Naive thymus-derived CD4-positive, alpha-beta T cell (primary cell): ENCODE measurements at regions not wholly inside any gene's neighbourhood (a gene's known extent, or its start where the extent isn't known, plus 50 kb on each side); places are given as distances from the start of the nearest gene placed in this dataset.

ENCODE experiments used
- ATAC-seq: fragments of 150-1000 bp; cut with Tn5 transposase; 2 replicates; pipeline ENCODE4 v1.10.0; 2021; ENCODE audit warnings: mild to moderate bottlenecking, moderate library complexity
- CTCF ChIA-PET: fragments of 350-600 bp; sonication (Branson Sonifier 250); formaldehyde crosslinking; loops from one replicate; lab custom pipeline; 2021; ENCODE audit warnings: antibody characterized with exemption; lab: Charles Lee
- POLR2A ChIA-PET: fragments of 350-600 bp; sonication (Branson Sonifier 250); formaldehyde crosslinking; loops from one replicate; lab custom pipeline; 2021; ENCODE audit warnings: antibody characterized with exemption, inconsistent platforms; lab: Charles Lee
- DNase-seq, 9 donors: peaks; one replicate each; pipeline versions ENCODE4 v3.0.0 to v3.0.0-alpha.2; 2020 to 2022; ENCODE audit warnings: mixed read lengths in 1 of 9
- H3K27ac ChIP-seq: one replicate; pipeline ENCODE4 v1.7.0; 2013; ENCODE audit warnings: mild to moderate bottlenecking, low read depth, low read length, moderate library complexity
- H3K27me3 ChIP-seq, 2 donors: one replicate each; pipeline ENCODE4 v1.7.0; 2013; ENCODE audit warnings: low read length in 2 of 2, mild to moderate bottlenecking in 2 of 2, moderate library complexity in 2 of 2; ENCODE audit not compliant: control insufficient read depth in 2 of 2, insufficient read depth in 2 of 2
- H3K36me3 ChIP-seq, 3 experiments: 1 replicate in 2 of 3; 2 replicates in 1 of 3; pipeline ENCODE4 v1.7.0; 2013; ENCODE audit warnings: low read length in 3 of 3, mild to moderate bottlenecking in 3 of 3, moderate library complexity in 1 of 3; ENCODE audit not compliant: insufficient read depth in 3 of 3, control insufficient read depth in 2 of 3
- H3K4me1 ChIP-seq, 2 donors: one replicate each; pipeline ENCODE4 v1.7.0; 2013; ENCODE audit warnings: low read length in 2 of 2, mild to moderate bottlenecking in 2 of 2, moderate library complexity in 1 of 2; ENCODE audit not compliant: control insufficient read depth in 2 of 2, insufficient read depth in 2 of 2
- H3K4me3 ChIP-seq: 2 replicates; pipeline ENCODE4 v1.7.0; 2013; ENCODE audit warnings: mild to moderate bottlenecking, low read length
- H3K9me3 ChIP-seq, 3 experiments: 1 replicate in 2 of 3; 2 replicates in 1 of 3; pipeline ENCODE4 v1.7.0; 2013; ENCODE audit warnings: low read length in 3 of 3; ENCODE audit not compliant: control insufficient read depth in 2 of 3
- H3K27ac Mint-ChIP-seq, 9 donors: one replicate each; pipeline ENCODE4 v1.8.0; 2020 to 2022; ENCODE audit warnings: mixed read lengths in 9 of 9, mild to moderate bottlenecking in 8 of 9, moderate library complexity in 5 of 9, inconsistent platforms in 2 of 9
- H3K27me3 Mint-ChIP-seq, 5 donors: one replicate each; pipeline ENCODE4 v1.8.0; 2021 to 2022; ENCODE audit warnings: mixed read lengths in 5 of 5, mild to moderate bottlenecking in 1 of 5
- H3K36me3 Mint-ChIP-seq, 5 donors: one replicate each; pipeline ENCODE4 v1.8.0; 2020 to 2022; ENCODE audit warnings: mixed read lengths in 5 of 5, mild to moderate bottlenecking in 3 of 5, inconsistent platforms in 1 of 5
- H3K4me1 Mint-ChIP-seq, 7 donors: one replicate each; pipeline ENCODE4 v1.8.0; 2020 to 2022; ENCODE audit warnings: mixed read lengths in 7 of 7, mild to moderate bottlenecking in 3 of 7, inconsistent platforms in 1 of 7
- H3K4me3 Mint-ChIP-seq, 10 donors: one replicate each; pipeline ENCODE4 v1.8.0; 2020 to 2022; ENCODE audit warnings: mild to moderate bottlenecking in 10 of 10, mixed read lengths in 10 of 10, moderate library complexity in 6 of 10, inconsistent platforms in 2 of 10
- H3K9me3 Mint-ChIP-seq, 11 donors: one replicate each; pipeline ENCODE4 v1.8.0; 2020 to 2022; ENCODE audit warnings: mixed read lengths in 11 of 11, mild to moderate bottlenecking in 4 of 11, inconsistent platforms in 1 of 11, moderate library complexity in 1 of 11
- intact Hi-C, 2 donors: fragments of 100-400 bp; cut with micrococcal nuclease; formaldehyde crosslinking; loops; one replicate each; pipeline ENCODE4 v1.15.1; 2023

DNA sequence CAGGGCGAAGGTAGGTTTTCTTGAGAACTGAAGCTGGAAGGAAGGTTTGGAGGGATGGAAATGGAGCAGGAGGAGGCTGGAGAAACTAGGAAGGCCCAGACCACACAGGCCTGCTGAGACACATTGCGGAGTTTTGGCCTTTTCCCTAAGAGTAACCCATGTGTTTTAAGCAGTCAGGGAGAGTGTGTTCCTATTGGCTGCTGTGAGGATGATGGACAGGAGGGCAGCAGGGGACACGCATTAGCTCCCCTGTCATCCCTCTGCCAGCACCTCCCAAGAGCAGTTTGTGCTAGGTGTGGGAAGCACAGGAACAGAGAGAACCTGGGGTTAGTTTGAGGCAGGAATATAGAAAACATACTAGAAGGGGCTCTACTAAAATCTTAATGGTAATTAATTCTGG is 842.1 kb downstream of the TBC1D22A start:
- Histone ChIP-seq H3K36me3 (no peaks in the 10 kb centered on the region), H3K4me1 (no peaks in the 10 kb centered on the region), H3K27me3 (no peaks in the 10 kb centered on the region), H3K27ac (no peak overlapping the region), H3K4me3 (no peak overlapping the region), H3K9me3 (no peaks in the 10 kb centered on the region)
- POLR2A ChIA-PET, result no interaction called here
- Mint-ChIP-seq H3K9me3 (peaks cover 0 to 12% (median 0%) of the 10 kb centered on the region in 11 donors), H3K27me3 (peaks cover 0 to 37% (median 15%) of the 10 kb centered on the region in 5 donors), H3K27ac (no peak overlapping the region), H3K36me3 (no peaks in the 10 kb centered on the region), H3K4me1 (no peaks in the 10 kb centered on the region), H3K4me3 (no peak overlapping the region)
- CTCF ChIA-PET, result no interaction called here
- intact Hi-C loops, result no loop called here
- no peak for DNase-seq
- ATAC-seq, result no peak

DNA sequence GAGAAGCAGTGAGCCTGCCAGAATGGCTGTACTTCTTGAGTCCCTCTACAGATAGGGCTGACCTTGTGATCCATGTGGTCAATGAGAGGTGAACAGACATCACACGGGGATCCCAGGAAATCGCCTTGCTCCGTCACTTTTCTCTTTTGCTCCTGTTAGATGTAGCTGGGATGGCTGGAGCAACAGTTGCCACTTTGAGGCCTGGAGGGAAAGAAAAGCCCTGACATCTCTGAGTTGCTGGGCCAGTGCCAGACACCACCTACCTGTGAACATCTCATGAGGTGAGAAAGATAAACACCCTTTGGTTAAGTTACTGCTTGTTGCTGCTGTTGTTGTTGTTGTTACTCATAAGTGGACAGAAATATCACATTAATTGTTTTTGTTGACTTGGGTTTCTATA is 840.3 kb downstream of the TBC1D22A start:
- H3K4me3 ChIP-seq, result no peak overlapping the region
- H3K4me1 Mint-ChIP-seq, result no peaks in the 10 kb centered on the region
- H3K9me3 ChIP-seq, result no peaks in the 10 kb centered on the region
- H3K36me3 ChIP-seq, result no peaks in the 10 kb centered on the region
- H3K27ac ChIP-seq, result no peak overlapping the region
- no peaks in the 10 kb centered on the region for H3K36me3 Mint-ChIP-seq
- CTCF ChIA-PET, result no interaction called here
- DNase-seq (no peak), ATAC-seq (no peak)
- no peaks in the 10 kb centered on the region for H3K27me3 ChIP-seq
- H3K27me3 Mint-ChIP-seq, result peaks cover 0 to 42% (median 15%) of the 10 kb centered on the region in 5 donors
- no peak overlapping the region for H3K4me3 Mint-ChIP-seq
- peaks cover 0 to 10% (median 0%) of the 10 kb centered on the region in 11 donors for H3K9me3 Mint-ChIP-seq
- no peak overlapping the region for H3K27ac Mint-ChIP-seq
- POLR2A ChIA-PET, result no interaction called here
- intact Hi-C loops, result no loop called here
- no peaks in the 10 kb centered on the region for H3K4me1 ChIP-seq

- Histone ChIP-seq H3K9me3 (no peaks in the 10 kb centered on the region), H3K27me3 (no peaks in the 10 kb centered on the region), H3K36me3 (no peaks in the 10 kb centered on the region), H3K4me1 (no peaks in the 10 kb centered on the region), H3K4me3 (no peak overlapping the region), H3K27ac (no peak overlapping the region)
- DNase-seq, result no peak
- Mint-ChIP-seq H3K4me3 (no peak overlapping the region), H3K27me3 (peaks cover 0 to 42% (median 15%) of the 10 kb centered on the region in 5 donors), H3K9me3 (peaks cover 0 to 10% (median 0%) of the 10 kb centered on the region in 11 donors), H3K36me3 (no peaks in the 10 kb centered on the region), H3K4me1 (no peaks in the 10 kb centered on the region), H3K27ac (peak overlapping the region in 1 of 9 donors; percentile 63)
- ChIA-PET POLR2A (no interaction called here), CTCF (no interaction called here)
- no peak for ATAC-seq
- intact Hi-C loops, result no loop called here
Observed at GRCh38 chr22:47601666-47602065, 839.2 kb downstream of the TBC1D22A start.

DNA sequence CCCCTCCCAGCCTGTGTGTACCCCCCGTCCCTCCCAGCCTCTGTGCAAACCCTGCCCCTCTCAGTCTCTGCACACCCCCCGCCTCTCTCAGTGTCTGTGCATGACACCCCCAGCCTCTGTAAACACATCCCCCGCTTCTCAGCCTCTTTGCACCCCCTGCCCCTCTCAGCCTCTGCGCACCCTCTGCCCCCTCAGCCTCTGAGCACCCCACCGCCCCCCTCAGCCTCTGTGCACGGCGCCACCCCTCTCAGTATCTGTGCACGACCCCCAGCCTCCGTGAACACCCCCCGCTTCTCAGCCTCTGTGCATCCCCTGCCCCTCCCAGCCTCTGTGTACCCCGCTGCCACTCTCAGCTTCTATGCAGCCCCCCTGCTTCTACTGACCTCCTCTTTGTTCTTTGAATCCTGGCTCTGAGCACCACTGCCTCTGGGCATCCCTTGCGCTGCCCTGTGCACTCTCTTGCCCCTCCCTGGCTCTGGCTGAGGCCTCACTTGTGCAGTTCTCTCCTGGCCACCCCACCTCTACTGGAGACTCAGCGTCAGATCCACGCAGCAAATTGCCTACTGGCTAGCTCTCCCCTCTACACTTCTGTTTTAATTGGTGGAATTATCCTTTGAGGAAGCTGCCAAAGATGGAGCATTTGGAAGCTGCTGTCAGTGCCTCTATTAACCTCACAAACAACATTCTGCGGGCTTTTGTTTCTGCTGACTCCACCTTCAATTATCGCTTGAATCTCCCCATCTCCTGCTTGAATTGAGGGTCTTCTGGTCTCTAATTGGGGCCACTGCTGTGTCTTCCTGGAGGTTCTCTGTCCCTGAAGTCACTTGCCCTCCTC is 838.6 kb downstream of the TBC1D22A start:
- Histone ChIP-seq H3K4me1 (no peaks in the 10 kb centered on the region), H3K36me3 (no peaks in the 10 kb centered on the region), H3K27me3 (no peaks in the 10 kb centered on the region), H3K4me3 (no peak overlapping the region), H3K9me3 (no peaks in the 10 kb centered on the region), H3K27ac (no peak overlapping the region)
- peaks cover 0 to 42% (median 15%) of the 10 kb centered on the region in 5 donors for H3K27me3 Mint-ChIP-seq
- DNase-seq (no peak), ATAC-seq (no peak)
- no peaks in the 10 kb centered on the region for H3K4me1 Mint-ChIP-seq
- ChIA-PET CTCF (no interaction called here), POLR2A (no interaction called here)
- no peaks in the 10 kb centered on the region for H3K36me3 Mint-ChIP-seq
- intact Hi-C loops, result no loop called here
- no peak overlapping the region for H3K27ac Mint-ChIP-seq
- peaks cover 0 to 10% (median 0%) of the 10 kb centered on the region in 11 donors for H3K9me3 Mint-ChIP-seq
- no peak overlapping the region for H3K4me3 Mint-ChIP-seq

- H3K4me3 ChIP-seq, result no peak overlapping the region
- no peak overlapping the region for H3K4me3 Mint-ChIP-seq
- no peaks in the 10 kb centered on the region for H3K4me1 ChIP-seq
- H3K36me3 ChIP-seq, result no peaks in the 10 kb centered on the region
- ATAC-seq (no peak), DNase-seq (no peak)
- H3K27ac ChIP-seq, result no peak overlapping the region
- H3K27ac Mint-ChIP-seq, result no peak overlapping the region
- intact Hi-C loops, result no loop called here
- peaks cover 0 to 36% (median 15%) of the 10 kb centered on the region in 5 donors for H3K27me3 Mint-ChIP-seq
- H3K4me1 Mint-ChIP-seq, result no peaks in the 10 kb centered on the region
- no peaks in the 10 kb centered on the region for H3K9me3 ChIP-seq
- H3K27me3 ChIP-seq, result no peaks in the 10 kb centered on the region
- no peaks in the 10 kb centered on the region for H3K36me3 Mint-ChIP-seq
- H3K9me3 Mint-ChIP-seq, result peaks cover 0 to 6% (median 0%) of the 10 kb centered on the region in 11 donors
- ChIA-PET CTCF (no interaction called here), POLR2A (no interaction called here)
Observed at GRCh38 chr22:47600281-47600680, 837.8 kb downstream of the TBC1D22A start.

- no peak for ATAC-seq
- no peak for DNase-seq
- no peak overlapping the region for H3K4me3 Mint-ChIP-seq
- no peaks in the 10 kb centered on the region for H3K4me1 ChIP-seq
- no peaks in the 10 kb centered on the region for H3K36me3 Mint-ChIP-seq
- no peaks in the 10 kb centered on the region for H3K9me3 ChIP-seq
- no peak overlapping the region for H3K27ac Mint-ChIP-seq
- ChIA-PET CTCF (no interaction called here), POLR2A (no interaction called here)
- intact Hi-C loops, result no loop called here
- H3K4me1 Mint-ChIP-seq, result no peaks in the 10 kb centered on the region
- peaks cover 0 to 6% (median 0%) of the 10 kb centered on the region in 11 donors for H3K9me3 Mint-ChIP-seq
- H3K27ac ChIP-seq, result no peak overlapping the region
- no peak overlapping the region for H3K4me3 ChIP-seq
- no peaks in the 10 kb centered on the region for H3K27me3 ChIP-seq
- no peaks in the 10 kb centered on the region for H3K36me3 ChIP-seq
- H3K27me3 Mint-ChIP-seq, result peaks cover 0 to 36% (median 15%) of the 10 kb centered on the region in 5 donors
Observed at GRCh38 chr22:47599753-47600152, 837.3 kb downstream of the TBC1D22A start.

DNA sequence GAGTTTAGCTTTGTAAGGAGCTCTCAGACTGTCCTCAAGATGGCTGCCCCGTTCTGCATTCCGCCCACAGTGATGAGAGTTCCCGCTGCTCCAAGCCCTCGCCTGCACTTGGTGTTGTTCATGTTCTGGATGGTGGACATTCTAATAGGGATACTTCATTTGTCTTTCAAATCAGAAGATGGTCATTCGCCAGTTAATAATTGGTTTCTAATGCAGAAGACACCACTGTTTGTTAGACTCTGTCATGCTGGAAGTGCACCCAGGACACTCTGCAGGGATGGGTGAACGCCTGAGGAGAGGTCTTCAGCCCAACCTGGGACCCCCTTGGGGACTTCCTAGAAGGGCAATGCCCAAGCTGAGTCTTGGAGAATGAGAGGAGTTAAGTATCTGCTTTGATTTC is 836.4 kb downstream of the TBC1D22A start:
- peaks cover 0 to 30% (median 15%) of the 10 kb centered on the region in 5 donors for H3K27me3 Mint-ChIP-seq
- no peaks in the 10 kb centered on the region for H3K4me1 Mint-ChIP-seq
- no peak overlapping the region for H3K4me3 Mint-ChIP-seq
- ATAC-seq, result no peak
- intact Hi-C loops, result no loop called here
- POLR2A ChIA-PET, result no interaction called here
- no peaks in the 10 kb centered on the region for H3K4me1 ChIP-seq
- peaks cover 0 to 6% (median 0%) of the 10 kb centered on the region in 11 donors for H3K9me3 Mint-ChIP-seq
- no peak overlapping the region for H3K27ac ChIP-seq
- no peaks in the 10 kb centered on the region for H3K36me3 Mint-ChIP-seq
- H3K27me3 ChIP-seq, result no peaks in the 10 kb centered on the region
- H3K27ac Mint-ChIP-seq, result no peak overlapping the region
- no peaks in the 10 kb centered on the region for H3K36me3 ChIP-seq
- no peaks in the 10 kb centered on the region for H3K9me3 ChIP-seq
- CTCF ChIA-PET, result no interaction called here
- no peak for DNase-seq
- no peak overlapping the region for H3K4me3 ChIP-seq
